ACHN (cell line): ENCODE measurements at regions not wholly inside any gene's neighbourhood (a gene's known extent, or its start where the extent isn't known, plus 50 kb on each side); places are given as distances from the start of the nearest gene placed in this dataset.

Source experiments
- DNase-seq: peaks from one replicate; pipeline ENCODE4 v3.0.0-alpha.2; 2015
- in situ Hi-C: cut with HindIII; loops from 2 replicates; pipeline ENCODE4 v1.10.0; 2017; ENCODE audit warnings: low sequenced_read_pairs, low pct_ligation_motif_present, low pct_unique_long_range_greater_than_20kb

GRCh38 chr4:36852856-36853255 is 391.7 kb upstream of the NWD2 start:
- DNase-seq = no peak
- in situ Hi-C loops = no loop called here

- DNase-seq = no peak
- in situ Hi-C loops = no loop called here
Observed at GRCh38 chr4:36854554-36854953, 390.0 kb upstream of the NWD2 start.

GRCh38 chr4:36863601-36864000 is 380.9 kb upstream of the NWD2 start:
- in situ Hi-C loops = no loop called here
- no peak for DNase-seq

- in situ Hi-C loops = no loop called here
- no peak for DNase-seq
Observed at GRCh38 chr4:36870121-36870520, 374.4 kb upstream of the NWD2 start.

- no peak for DNase-seq
- in situ Hi-C loops = no loop called here
Observed at GRCh38 chr4:36872679-36873078, 371.9 kb upstream of the NWD2 start.

DNA sequence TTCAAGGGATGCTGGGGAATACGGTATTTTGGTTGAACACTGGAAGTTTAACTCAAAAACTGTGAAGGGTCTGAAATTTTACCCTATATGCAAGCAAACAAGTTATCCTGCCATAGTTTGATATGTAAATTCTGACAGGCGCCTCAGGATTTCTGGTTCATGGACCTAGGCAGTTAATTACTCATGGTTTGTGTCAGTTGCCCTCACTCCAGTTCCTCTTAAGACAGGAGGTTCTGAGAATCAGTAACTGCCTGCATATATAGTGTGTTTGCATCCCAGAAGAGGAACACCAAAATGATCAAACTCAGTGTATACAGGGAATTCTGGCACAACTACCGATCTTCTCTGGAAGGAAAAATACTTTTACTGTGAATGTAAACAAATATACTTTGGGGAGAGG is 360.4 kb upstream of the NWD2 start:
- no peak for DNase-seq
- in situ Hi-C loops = no loop called here

- in situ Hi-C loops = no loop called here
- DNase-seq = no peak
Observed at GRCh38 chr4:36891971-36892370, 352.6 kb upstream of the NWD2 start.

- in situ Hi-C loops = no loop called here
Observed at GRCh38 chr4:36900446-36900987, 344.0 kb upstream of the NWD2 start.

GRCh38 chr4:36904823-36905222 is 339.7 kb upstream of the NWD2 start:
- in situ Hi-C loops = no loop called here
- DNase-seq = no peak

More at GRCh38 chr4:36900446-36900987, 344.0 kb upstream of the NWD2 start:
- DNase-seq = no peak

DNA sequence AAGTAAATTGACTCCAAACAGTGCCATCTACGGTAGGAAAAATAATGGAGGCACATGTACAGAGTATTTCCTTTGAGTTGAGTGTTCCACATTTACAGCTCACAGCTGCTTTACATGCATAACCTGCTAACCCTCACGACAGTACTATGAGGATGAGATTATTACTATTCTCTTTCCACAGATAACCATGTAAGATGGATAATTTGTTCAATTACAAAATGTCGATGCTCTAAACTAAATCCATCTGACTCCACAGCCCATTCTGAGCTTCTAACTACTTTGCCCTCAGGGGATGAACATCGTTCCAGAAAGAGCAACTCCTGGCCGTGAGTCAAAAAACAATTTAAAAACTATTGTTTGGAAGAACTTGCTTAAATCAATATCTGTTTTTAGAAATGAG is 330.4 kb upstream of the NWD2 start:
- in situ Hi-C loops = no loop called here
- no peak for DNase-seq

DNA sequence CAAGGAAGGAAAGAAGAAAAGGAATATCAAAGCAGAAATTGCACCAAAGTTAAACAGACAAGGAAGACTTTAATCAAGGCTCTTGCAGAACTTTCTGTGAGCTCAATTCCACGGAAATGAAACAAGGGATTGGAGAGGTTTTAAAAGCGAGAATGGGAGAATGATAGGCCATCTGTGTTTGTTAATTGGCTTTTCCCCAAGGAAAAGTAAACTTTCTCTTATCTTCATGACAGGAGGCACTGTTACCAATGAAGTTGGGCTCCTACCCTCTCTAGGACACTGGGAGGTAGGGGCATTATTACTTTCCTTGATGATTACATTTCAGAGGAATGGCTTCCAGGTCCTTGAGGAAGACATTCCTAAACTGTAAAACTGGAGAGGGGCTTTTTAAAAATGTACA is 328.8 kb upstream of the NWD2 start:
- in situ Hi-C loops = no loop called here
- no peak for DNase-seq

DNA sequence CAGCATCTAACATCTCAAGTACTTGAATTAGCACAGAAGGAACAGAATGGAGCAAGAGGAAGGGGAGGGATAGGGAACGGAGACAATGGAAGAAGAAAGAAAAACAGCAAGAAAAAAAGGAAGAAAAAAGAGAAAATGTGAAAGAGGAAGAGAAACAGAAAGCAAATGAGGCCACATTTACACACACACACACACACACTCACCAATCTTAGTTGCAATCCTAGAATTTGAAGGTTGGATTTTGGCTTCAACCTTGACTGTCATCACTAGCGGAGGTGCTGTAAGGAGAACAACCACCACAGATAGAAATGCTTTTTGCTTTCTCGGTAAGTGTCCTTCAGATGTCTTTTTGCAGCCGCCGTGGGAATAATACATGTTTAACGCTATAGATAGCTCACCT is 327.1 kb upstream of the NWD2 start:
- in situ Hi-C loops = no loop called here
- DNase-seq = no peak

DNA sequence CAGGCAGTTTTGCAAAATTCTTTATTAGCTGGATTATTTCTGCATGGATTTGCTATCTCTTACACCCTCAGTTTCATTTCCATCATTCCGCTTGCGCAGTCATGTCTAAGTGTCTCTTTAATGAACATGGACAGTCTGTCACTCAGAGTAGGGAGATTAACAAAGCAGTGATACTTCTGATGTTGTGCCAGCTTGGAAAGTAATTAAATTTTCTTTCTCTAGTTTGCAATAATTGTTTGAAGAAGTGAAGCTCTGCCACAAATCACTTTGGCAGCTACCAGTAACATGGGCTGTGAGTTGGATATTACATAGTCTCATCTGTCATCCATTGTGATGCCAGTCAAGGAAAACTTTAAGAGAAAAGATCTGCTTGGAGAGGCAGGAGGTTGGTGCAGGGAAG is 324.8 kb upstream of the NWD2 start:
- DNase-seq = no peak

DNA sequence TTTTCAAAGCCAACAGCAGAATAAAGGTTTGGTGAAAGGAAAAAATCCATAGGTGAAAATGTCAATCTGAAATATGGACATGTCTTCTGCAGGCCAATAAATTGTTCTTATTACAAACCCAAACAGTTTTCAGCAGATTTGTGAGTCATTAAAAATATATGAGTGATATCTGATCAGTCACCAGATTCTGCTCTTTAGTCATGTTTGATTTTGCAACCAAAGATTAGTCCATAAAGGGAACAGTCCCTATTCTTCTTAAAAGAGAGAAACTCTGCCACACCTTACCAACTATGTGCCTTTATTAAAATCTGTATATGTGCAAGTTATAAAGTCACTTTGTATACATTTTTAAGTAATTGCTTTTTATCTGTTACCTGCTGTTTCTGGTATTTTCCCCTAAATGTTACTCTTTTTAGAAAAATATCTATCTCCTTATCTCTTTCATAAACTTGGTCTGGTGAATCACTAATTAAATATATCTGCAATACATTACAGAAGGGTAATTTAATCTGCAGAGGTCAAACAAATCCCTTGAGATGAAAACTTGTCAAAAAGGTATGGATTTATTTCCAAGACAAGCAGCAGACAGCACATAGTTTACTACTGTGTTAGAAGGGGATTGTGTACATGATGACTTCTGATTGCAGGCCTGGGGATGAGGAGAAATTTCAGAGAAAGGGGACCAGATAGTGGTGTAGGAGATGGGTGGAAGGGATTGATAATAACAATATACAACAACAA is 322.9 kb upstream of the NWD2 start:
- in situ Hi-C loops = no loop called here
- no peak for DNase-seq

More for the DNA sequence above, 324.8 kb upstream of the NWD2 start:
- in situ Hi-C loops = no loop called here

DNA sequence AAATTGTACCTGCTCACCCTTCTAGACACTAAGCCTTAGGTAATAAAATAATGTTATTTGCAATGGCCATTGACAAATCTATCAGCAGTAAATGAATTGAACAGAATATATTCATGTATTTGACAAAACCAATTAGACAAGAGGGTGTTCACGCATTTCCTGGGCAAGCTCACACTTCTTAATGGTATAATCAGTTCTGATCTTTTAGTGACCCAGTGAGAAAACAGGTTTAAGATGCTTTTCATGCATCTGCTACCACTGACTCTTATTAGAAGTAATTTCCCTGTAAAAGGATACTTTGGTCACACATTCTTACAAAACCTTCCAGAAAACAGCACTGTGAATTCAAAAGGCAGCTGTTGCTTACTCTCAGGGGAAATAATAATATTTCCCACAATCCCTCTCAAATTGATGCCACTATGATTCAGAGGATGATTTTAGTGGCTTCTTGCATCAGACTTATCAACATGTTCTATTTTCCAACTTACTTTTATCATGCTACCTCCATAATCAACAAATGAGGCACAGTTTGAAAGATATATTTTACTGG is 313.9 kb upstream of the NWD2 start:
- DNase-seq = no peak
- in situ Hi-C loops = no loop called here

- DNase-seq = no peak
- in situ Hi-C loops = no loop called here
Observed at GRCh38 chr4:36944232-36944631, 300.3 kb upstream of the NWD2 start.

DNA sequence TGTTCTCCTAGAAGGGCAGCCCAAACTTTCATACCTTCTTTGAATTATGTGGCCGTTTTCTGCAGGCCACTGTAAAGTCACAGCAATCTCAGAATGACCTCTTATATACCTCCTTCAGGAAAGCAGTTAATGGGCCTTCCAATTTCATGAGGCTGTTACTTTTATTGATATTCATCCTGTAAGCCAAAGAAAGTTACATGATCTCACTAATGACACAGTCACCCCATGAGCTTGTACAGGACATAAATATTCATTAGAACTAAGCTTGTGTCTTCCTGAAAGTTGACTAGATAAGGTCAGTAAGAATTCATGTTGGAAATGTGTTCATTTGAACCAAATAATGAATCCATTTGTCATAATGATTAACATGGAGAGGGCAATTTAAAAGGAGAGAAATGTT is 283.1 kb upstream of the NWD2 start:
- DNase-seq = no peak
- in situ Hi-C loops = no loop called here

- no peak for DNase-seq
- in situ Hi-C loops = no loop called here
Observed at GRCh38 chr4:36966756-36967460, 277.6 kb upstream of the NWD2 start.

DNA sequence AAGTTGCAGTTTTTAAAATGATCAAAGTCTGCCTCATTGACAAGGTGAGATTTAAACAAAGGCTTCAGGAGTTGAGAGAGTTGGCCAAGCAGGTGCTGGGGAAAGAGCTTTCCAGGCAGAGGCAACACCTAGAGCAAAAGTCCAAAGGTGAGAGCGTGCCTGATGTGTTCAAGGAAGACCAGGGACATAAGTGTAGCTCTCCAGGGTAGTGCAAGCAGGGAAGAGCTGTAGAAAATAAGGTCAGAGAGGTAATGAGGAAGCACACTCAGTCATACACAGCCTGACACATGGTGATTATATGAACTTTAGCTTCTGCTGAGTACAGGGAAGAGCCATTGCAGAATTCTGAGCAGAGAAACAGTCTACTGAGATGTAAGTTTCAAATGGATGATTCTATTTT is 265.0 kb upstream of the NWD2 start:
- in situ Hi-C loops = no loop called here
- no peak for DNase-seq
